Endometrium (tissue), 2 donors: ENCODE measurements at regions not wholly inside any gene's neighbourhood (a gene's known extent, or its start where the extent isn't known, plus 50 kb on each side); places are given as distances from the start of the nearest gene placed in this dataset.
"Not testable (repeated sequence)": the region's sequence is repeated elsewhere in the genome, so short reads cannot be mapped to it uniquely, and the experiment has no call there.

ENCODE experiments used
- FAIRE-seq: peaks from 2 replicates; lab custom pipeline; 2012; peaks lifted over from hg19 to GRCh38; lab: Jason Lieb, UNC
- donor health status: control.
- donor health status: control.

DNA sequence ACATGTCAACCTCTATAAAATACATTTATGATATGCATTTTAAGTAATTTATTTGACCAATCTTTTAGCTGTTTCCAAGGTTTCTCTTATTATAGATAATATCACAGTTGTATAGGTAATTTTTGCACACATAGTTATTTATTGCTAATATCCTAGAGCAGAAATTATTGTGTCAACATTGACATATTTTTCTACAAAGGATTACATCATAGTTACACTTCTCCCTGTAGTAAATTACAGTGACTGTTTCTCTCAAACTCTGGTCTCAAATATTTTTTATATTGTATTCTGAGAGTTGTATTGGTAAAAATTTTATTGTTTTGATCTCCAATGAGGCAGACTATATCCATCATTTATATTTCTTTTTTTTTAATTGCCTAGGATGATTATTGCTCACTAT lies 714.4 kb upstream of the CDH6 start:
- no peak for FAIRE-seq

DNA sequence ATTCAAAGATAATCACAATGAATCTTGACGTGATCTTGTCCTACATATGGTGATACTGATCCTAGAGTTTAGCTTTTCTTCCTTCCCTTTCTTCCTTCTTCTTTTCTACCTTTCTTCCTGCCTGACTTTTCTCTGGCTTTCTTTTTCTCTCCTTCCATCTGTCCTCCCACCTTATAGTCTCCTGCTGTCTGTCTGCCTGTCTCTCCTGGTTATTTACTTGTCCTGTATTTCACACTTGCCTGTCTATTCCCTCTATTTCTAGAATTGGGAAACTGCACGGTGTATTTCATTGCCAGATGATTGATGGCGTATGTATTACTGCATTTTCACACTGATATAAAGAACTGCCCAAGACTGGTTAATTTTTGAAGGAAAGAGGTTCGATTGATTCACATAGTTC lies 718.1 kb upstream of the CDH6 start:
- FAIRE-seq: no peak

DNA sequence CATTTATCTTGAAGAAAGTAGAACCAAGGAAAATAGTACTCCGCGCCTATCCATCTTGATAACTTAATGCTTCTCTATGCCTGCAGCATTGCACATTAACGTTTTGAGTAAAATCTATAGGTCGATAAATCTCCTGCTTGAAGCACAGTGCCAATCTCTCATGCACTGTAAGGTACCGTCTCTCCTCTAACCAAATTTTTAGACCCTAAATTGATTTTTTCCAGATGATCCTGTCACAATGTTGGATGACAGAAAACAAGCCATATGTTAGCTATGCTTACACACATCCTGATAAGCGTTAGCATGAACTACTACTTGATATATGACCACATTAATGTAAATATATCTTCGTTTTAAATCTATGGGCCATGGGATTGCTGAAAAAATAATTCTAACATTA lies 723.8 kb upstream of the CDH6 start:
- no peak for FAIRE-seq

DNA sequence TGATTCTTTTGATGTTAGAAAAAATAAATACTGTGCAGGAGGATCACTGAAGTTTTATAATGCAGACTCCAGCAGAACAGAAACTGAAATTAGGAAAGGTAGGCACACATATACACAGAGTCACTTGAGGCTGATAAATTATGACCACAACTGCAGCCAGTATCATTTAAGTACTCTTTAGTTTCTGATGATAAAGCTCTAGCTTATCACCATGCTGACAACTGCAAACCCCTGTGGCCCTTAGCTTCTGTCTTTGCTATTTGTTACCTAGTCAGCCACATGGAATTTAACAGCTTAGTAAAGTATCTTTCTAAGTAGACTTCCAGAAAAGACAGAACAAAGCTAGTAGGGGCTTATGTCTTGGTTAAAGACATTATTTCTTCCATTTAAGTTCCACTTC lies 734.8 kb upstream of the CDH6 start:
- FAIRE-seq: no peak

DNA sequence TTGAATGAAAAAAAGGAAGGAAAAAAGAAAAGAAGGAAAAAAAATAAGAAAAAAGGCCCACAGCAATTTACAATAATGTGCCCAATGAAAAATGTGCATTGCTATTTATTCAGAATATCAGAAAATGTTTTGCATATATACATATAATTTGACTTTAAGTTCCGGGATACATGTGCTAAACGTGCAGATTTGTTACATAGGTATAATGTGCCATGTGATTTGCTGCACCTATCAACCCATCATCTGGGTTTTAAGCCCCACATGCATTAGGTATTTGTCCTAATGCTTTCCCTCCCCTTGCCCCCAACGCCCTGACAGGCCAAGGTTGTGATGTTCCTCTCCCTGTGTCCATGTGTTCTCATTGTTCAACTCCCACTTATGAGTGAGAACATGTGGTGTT lies 738.0 kb upstream of the CDH6 start:
- not testable (repeated sequence) for FAIRE-seq

DNA sequence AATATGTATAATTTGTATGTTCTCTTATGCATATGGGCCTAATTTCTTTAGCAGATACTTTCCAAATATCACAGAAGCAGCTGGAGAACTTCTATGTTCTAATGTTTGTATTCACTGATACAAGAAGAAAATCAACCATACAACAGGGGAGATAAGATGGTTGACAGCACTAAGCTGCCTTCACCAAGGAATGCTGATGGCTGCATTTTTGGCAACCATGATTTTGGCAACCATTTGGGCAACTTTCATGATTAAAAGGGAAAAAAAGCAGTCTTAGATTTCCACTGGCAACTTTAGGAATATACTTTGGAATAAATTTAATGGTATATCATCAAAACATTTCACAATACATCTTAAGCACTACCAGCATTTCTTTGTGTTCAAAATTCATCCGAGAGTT lies 740.3 kb upstream of the CDH6 start:
- FAIRE-seq: no peak

DNA sequence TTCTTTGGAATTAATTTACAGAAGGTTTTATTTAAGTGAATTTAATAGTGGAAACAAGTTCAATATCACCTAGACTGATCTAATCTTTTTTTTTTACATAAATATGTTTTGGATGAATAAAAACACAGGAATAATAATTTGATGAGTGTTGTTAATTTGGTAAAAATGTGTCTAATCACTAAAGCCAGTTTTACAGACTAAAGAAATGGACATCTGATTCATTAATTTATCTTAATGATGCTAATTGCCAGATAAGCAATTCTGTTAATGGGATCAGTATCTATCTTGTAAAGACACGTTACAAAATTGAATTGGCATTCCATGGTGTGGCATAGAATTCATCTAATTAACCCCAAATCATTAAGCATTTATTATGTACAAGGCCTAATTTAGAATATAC lies 743.3 kb upstream of the CDH6 start:
- no peak for FAIRE-seq

DNA sequence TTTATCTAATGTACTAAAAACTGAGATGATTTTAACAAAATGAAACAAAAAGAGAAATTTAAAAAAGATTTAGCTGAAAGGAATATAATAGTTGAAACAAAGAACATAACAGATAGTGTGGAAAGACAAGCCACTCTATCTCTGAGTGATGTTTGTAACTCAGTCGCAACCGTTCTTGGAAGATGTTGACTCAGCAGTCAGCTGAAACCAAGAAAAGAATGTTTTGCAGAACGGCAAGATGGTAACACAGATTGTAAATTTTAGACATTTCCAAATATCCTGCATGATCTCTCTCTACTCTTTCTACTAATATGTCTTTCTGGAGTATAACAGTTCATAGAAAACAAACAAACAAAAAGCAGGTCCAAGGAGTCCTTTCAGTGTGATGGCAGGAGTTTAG lies 746.1 kb upstream of the CDH6 start:
- no peak for FAIRE-seq

DNA sequence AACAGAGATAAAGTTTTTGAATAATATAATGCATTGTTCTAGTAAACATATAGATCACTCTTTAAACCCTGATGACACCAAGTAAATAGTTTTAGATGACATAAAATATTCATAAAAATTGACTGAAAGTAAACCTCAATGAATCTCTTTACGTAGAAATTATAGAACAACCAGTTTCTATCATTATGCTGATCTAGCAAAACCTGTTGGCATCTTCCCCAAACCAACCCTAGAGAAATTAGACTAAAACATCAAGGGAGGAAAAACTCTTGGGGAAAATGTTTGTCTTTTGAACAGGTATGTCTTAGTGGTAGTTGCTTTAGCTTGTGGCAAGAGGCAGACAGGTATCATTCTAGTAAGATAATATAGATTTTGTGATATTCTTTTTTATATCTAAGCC lies 747.0 kb upstream of the CDH6 start:
- no peak for FAIRE-seq

DNA sequence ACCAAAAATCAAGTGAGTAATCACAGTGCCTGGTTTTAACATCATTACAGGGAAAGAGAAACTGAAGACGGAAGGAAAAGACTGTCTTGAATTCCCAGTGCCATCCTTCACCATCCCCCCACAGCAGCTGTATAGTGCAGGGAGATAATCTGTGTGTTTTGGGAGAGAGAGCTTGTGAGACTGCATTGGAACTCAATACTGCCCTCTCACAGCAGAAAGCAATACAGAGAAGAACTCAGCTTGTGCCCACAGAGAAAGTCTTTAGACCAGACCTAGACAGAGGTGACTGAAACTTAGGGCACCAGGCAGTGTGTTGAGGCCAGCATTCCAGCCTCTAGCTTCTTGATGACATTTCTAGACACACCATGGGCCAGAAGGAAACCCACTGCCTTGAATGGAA lies 754.7 kb upstream of the CDH6 start:
- FAIRE-seq: no peak

DNA sequence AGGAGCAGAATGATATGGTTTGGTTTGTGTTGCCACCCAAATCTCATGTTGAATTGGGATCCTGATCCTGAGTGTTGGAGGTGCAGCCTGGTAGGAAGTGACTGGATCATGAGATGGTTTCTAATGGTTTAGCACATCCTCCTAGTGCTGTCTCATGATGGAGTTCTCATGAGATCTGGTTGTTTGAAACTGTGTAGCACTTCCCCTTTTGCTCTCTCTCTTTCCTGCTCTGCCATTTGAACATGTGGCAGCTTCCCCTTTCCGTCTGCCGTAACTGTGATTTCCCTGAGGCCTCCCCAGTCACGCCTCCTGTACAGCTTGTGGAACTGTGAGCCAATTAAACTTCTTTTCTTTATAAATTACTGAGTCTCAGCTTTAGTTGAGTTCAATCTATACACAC lies 756.8 kb upstream of the CDH6 start:
- FAIRE-seq: no peak

DNA sequence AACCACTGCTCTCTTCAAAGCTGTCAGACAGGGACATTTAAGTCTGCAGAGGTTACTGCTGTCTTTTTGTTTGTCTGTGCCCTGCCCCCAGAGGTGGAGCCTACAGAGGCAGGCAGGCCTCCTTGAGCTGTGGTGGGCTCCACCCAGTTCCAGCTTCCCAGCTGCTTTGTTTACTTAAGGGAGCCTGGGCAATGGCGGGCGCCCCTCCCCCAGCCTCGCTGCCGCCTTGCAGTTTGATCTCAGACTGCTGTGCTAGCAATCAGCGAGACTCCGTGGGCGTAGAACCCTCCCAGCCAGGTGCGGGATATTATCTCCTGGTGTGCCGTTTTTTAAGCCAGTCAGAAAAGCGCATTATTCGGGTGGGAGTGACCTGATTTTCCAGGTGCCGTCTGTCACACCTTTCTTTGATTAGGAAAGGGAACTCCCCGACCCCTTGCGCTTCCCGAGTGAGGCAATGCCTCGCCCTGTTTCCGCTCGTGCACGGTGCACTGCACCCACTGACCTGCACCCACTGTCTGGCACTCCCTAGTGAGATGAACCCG lies 764.5 kb upstream of the CDH6 start:
- FAIRE-seq: not testable (repeated sequence)

DNA sequence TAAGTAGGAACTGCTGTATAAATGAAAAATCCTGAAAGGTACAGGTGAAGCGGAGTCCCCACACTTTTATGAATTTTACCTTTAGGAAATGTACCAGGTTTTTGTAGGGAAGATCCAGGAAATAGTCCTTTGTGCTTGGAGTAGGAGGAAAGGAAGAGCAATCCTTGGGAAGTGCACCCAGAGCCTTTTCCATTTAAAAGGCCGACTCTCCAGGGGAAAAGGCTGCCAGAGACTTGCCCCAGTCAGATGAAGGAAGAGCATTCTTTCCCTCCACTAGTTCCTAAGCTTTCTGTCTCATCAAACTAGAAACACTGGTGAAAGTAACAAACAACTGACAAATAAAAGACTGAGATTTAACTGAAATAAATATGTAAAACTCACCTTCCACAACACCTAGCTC lies 779.4 kb upstream of the CDH6 start:
- no peak for FAIRE-seq

DNA sequence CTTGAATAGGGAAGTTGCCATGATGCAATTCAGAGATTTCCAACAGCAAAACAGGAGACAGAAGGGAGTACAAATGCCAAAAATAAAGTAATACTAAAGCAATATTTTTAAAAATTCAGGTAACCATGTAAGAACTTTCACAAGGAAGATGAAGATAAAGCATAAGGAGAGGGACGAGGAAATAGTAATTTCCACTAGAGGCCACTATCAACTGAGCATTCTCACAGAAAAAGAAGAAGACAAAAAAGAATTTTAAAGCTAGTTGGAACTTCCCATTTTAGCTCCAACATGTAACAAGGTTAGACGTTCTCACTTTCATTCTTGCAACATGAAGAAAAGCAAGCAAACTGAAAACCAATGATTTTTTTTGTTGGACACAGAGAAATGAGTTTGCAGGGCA lies 779.9 kb upstream of the CDH6 start:
- FAIRE-seq: no peak

DNA sequence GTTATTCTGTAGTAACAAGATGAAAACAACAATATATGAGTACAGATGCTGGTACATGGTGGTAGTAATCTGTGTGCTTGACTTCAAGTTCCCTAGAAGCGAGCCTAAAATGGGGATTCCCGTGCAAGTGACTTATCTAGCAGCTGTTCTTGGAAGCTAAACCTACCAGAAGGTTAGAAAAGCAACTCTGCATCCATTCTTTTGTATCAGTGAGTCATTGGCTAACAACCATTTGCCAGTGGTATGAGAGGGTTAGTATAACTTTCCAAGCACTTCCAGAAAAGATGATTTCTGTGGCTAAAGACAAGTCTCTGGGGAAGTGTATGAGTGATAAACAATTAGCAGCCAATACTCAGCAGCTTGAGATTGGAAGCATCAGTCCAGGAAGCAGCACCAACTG lies 787.7 kb upstream of the CDH6 start:
- no peak for FAIRE-seq

DNA sequence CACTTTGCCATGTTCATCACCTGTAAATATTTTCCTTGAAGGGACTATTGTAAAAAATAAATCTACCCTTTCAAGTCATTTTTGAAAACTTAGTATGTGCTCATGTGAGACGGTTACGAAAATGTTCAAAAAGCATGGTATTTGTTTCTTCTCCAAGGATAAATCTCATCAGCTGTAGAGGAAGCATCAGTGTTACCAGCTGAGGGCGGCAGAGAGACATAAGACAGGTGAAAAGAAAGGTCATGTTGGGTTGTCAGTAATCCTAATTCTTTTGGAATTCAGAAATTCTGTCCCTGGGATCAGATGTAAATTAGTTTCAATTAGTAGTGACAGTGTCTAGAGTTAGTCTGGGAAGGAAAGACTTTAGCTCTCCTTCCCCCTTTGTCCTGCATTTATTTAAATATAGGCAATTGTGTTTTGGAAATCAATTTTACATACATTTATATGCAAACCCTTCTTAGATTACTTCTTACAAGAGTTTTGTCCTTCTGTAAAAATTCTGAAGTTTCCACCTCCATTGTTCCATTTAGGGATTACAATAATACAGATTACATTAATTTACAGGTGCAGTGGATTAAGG lies 791.9 kb upstream of the CDH6 start:
- no peak for FAIRE-seq

DNA sequence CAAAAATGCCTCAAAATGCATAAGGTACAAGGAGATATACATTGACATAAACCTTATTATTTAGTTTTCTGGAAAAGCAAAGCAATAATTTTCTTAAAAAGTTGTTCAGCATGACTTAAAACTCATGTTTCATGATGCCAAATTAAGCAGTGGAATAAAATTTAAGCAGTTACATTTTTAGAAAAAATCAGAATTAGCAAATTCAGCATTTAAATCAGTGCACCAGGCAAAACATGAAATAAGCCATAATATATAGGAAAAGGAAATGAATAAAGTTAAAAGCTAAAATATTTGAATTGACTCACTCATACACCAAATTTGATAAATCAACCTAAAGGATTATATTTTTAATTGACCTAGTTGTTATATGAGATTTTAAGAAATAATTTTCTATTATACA lies 795.1 kb upstream of the CDH6 start:
- FAIRE-seq: no peak

DNA sequence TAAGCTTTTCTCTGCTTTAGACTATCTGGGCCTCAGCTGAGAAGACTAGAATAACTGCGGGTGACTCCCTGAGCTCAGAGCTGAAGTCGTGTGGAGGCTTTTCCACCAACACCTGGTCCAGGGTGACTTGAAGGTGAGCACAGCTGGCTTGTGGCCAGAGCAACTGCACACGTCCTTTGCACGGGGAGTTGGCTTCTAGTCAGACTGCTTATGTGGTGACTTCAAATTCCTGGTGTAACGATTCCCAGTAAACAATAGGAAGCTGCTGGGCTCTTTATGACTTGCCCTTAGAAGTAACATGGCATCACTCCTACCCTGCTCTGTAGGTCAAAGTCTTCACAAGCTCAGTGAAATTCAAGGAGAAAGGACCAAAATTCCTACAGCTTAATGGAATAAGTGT lies 800.6 kb upstream of the CDH6 start:
- no peak for FAIRE-seq

DNA sequence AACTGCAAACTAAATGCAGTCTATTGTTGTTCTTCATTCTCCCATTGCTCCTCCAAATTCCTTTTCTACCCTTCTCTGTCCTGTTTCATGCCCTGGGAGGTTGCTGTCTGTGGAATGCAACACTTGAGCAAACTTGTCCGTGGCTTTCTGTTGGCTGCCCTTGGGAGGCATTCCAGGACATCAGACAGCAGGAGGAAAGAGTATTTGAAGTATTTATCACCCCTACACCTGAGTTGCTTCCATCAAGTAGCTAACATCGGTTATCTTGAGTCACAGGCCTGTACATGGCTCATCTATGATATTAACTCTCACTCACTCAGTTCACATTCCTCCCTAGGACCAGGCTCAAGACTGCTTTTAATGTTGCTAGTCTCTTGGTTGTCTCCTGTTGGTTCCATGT lies 803.4 kb upstream of the CDH6 start:
- FAIRE-seq: no peak

DNA sequence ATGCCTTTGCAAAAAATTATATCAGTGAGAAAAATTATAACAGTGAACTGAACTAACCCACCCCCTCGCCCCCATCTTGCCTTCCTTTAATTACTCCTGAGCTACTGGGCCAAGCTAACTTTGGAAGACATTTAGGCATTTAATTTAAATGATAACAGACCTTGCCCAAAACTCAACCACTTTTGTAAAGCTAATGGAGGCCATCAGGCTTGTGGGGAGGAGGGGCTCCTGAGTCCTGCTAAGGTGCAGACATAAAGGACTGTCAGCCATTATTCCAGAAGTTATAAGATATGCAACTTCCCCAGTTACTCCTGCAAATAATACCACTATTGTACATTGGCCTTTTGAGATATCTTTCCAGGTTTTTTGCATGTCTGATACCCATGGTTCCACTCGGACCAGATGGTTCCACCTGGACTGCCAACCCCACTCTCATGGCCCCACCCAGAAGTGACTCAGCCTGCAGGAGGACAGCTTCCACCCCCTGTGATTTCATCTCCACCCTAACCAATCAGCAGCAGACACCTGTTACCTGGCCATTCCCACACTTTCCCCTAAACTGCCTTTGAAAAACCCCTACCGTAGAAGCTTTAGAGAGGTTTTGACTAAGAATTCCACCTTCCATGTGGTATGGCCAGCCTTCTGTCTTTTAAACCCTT lies 805.4 kb upstream of the CDH6 start:
- no peak for FAIRE-seq

DNA sequence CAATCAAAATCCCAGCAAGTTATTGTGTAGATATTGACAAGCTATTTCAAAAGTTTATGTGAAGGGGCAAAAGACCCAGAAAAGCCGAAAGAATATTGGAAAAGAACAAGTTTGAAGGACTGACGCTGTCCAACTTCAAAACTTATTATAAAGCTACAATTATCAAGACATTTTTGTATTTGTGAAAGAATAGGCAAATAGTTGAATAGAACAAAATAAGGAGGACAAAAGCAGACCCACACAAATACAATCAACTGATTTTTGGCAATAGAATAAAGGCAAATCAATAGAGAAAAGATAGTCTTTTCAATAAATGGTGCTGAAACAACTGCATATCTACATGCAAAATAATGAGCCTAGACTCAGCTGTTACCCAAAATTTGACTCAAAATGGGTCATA lies 807.7 kb upstream of the CDH6 start:
- no peak for FAIRE-seq

DNA sequence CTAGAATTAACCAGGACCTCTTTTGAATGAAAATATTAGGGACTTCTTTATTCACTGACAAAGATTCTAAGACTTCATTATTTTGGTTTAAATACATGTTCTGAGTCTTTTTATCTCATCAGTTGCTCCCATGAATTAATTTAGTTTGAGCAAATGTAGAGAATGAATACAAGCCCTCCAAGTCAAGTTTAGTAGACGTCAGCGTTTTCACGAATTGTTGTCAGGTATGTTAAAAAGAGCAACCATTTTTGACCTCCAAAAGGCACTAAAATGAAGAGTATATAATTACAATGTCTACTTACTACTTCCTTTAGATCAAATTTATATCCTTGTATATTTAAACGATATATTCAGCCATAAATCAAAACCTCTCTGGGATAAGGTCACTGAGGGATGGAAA lies 809.3 kb upstream of the CDH6 start:
- FAIRE-seq: no peak

DNA sequence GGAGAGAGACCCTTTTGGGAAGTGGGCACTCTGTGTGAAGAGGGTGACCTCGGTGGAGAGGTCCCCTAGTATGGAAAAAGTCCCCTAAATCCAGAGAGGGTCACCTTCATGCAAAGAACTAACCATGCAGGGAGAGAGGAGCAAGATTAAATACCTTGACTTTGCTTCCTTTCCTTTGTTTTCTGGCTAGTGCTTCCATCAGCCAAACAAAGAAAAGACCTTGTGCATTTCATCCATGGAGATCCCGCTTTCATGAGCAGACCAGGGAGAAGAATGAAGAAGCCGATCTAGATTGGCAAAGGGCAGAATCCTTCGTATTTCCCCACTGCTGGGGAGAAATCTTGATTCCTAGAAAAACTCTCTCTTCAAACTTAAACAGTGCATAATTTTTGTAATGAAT lies 813.3 kb upstream of the CDH6 start:
- FAIRE-seq: no peak

DNA sequence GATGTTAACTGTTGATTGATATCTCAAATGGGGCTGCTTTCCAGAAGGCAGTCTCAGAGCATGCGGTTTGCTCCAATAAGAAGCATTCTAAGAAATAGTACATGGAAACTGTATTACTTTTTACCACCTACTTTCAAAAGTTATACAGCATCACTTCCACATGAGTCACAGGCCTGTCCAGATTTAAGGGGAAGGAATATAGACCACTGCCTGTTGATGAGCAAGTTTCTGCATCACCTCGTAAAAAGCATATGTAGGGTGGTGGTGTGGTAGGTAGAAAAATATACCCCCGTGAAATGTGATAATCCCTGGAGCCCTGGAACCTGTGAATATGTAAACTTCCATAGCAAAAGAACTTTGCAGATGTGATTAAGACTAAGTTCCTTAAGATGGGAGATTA lies 816.6 kb upstream of the CDH6 start:
- no peak for FAIRE-seq
